Astrocyte of the cerebellum (primary cell): ENCODE measurements at regions not wholly inside any gene's neighbourhood (a gene's known extent, or its start where the extent isn't known, plus 50 kb on each side); places are given as distances from the start of the nearest gene placed in this dataset.

ENCODE experiments used
- DNase-seq: peaks from one replicate; pipeline ENCODE4 v3.0.0-alpha.2; 2011; ENCODE audit warnings: low read depth
- H3K4me3 ChIP-seq: 2 replicates; pipeline ENCODE4 v1.5.1; 2011; ENCODE audit warnings: mild to moderate bottlenecking, low read depth, low read length, moderate library complexity
- CTCF ChIP-seq: IDR thresholded peaks from 2 replicates; pipeline ENCODE4 v1.5.1; 2012; ENCODE audit warnings: low read length, low read depth, moderate library complexity, mild to moderate bottlenecking; ENCODE audit errors: missing control alignments
- in situ Hi-C: cut with HindIII; loops from 2 replicates; pipeline ENCODE4 v1.10.0; 2017; ENCODE audit warnings: low sequenced_read_pairs

GRCh38 chr2:217456016-217456415 is 546.8 kb downstream of the TNS1 start:
- no peak for TF ChIP-seq CTCF
- H3K4me3 ChIP-seq: no peak overlapping the region
- DNase-seq: no peak
- in situ Hi-C loops: no loop called here

GRCh38 chr2:217452928-217453327 is 549.9 kb downstream of the TNS1 start:
- no peak for DNase-seq
- in situ Hi-C loops: loop anchor here (5.0 kb wide), 1 partner anchor 66 kb away; no protein-coding TSS in a partner anchor
- TF ChIP-seq CTCF: no peak
- H3K4me3 ChIP-seq: no peak overlapping the region

- no peak overlapping the region for H3K4me3 ChIP-seq
- no peak for DNase-seq
- in situ Hi-C loops: loop anchor here (5.0 kb wide), 1 partner anchor 64 kb away; no protein-coding TSS in a partner anchor
- no peak for TF ChIP-seq CTCF
Measured at GRCh38 chr2:217451666-217452065, 551.1 kb downstream of the TNS1 start.

GRCh38 chr2:217449444-217449843 is 553.4 kb downstream of the TNS1 start:
- in situ Hi-C loops: no loop called here
- TF ChIP-seq CTCF: no peak
- no peak overlapping the region for H3K4me3 ChIP-seq
- no peak for DNase-seq

- in situ Hi-C loops: no loop called here
- TF ChIP-seq CTCF: no peak
- no peak overlapping the region for H3K4me3 ChIP-seq
- no peak for DNase-seq
Measured at GRCh38 chr2:217448860-217449259, 553.9 kb downstream of the TNS1 start.

- in situ Hi-C loops: no loop called here
- DNase-seq: peak; percentile 63
- no peak overlapping the region for H3K4me3 ChIP-seq
- TF ChIP-seq CTCF: peak; percentile 28
Measured at GRCh38 chr2:217445723-217446122, 557.1 kb downstream of the TNS1 start.

- H3K4me3 ChIP-seq: no peak overlapping the region
- in situ Hi-C loops: no loop called here
- no peak for TF ChIP-seq CTCF
- DNase-seq: no peak
Measured at GRCh38 chr2:217444932-217445331, 557.9 kb downstream of the TNS1 start.
